ENCODE measurements at regions not wholly inside any gene's neighbourhood (a gene's known extent, or its start where the extent isn't known, plus 50 kb on each side); places are given as distances from the start of the nearest gene placed in this dataset.

DNA sequence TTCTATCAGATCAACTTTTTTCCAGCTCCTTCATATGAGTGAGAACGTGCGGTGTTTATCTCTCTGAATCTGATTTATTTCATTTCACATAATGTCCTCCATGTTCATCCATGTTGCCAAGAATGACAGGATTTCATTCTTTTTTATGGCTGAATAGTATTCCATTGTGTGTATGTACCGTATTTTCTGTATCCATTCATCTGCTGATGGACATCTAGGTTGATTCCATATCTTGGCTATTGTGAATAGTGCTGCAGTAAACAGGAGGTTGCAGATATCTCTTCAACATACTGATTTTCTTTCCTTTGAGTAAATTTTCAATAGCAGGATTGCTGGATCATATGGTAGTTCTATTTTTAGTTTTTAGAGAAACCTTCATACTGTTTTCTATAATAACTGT is 388.5 kb downstream of the DCDC2C start:
- H4K20me1 ChIP-seq (ENCODE audit: control insufficient read depth, insufficient read depth), result no peaks in the 10 kb centered on the region
- WGBS (ENCODE audit: insufficient coverage, insufficient replicate concordance, low lambda C conversion rate, missing lambda C conversion rate), result 29% methylated on average over 3 of the region's 3 CpGs

More for the DNA sequence above, 388.5 kb downstream of the DCDC2C start:
- CTCF ChIA-PET, result no interaction called here
- RAD21 ChIA-PET (ENCODE audit: unreplicated experiment), result no interaction called here
- Histone ChIP-seq H2AFZ (ENCODE audit: control insufficient read depth, low read depth, low read length) (no peak overlapping the region), H3K36me3 (ENCODE audit: control insufficient read depth in 2 of 2, insufficient read depth in 2 of 2, low read length in 1 of 2) (no peaks in the 10 kb centered on the region), H3K27ac (ENCODE audit: control insufficient read depth, insufficient read depth) (no peak overlapping the region), H3K9me3 (replicated peaks; ENCODE audit: control insufficient read depth, insufficient read depth, low read length) (no peaks in the 10 kb centered on the region), H3K27me3 (replicated peaks in 1 of 2; ENCODE audit: control insufficient read depth in 2 of 2, insufficient read depth in 2 of 2, low read length in 1 of 2) (no peaks in the 10 kb centered on the region), H3K4me2 (ENCODE audit: control insufficient read depth, insufficient read depth) (no peak overlapping the region), H3K4me3 (no peak overlapping the region), H3K9ac (ENCODE audit: control insufficient read depth, insufficient read depth, low read length) (no peak overlapping the region), H3K4me1 (ENCODE audit: control insufficient read depth, insufficient read depth, low read length) (no peaks in the 10 kb centered on the region), H3K79me2 (ENCODE audit: control insufficient read depth, insufficient read depth, low read length) (no peaks in the 10 kb centered on the region)
- no peak for FAIRE-seq
- no peak for TF ChIP-seq GABPA (IDR thresholded peaks at IDR 0.05; ENCODE audit: low read depth)
- TF ChIP-seq, protein P1, sequence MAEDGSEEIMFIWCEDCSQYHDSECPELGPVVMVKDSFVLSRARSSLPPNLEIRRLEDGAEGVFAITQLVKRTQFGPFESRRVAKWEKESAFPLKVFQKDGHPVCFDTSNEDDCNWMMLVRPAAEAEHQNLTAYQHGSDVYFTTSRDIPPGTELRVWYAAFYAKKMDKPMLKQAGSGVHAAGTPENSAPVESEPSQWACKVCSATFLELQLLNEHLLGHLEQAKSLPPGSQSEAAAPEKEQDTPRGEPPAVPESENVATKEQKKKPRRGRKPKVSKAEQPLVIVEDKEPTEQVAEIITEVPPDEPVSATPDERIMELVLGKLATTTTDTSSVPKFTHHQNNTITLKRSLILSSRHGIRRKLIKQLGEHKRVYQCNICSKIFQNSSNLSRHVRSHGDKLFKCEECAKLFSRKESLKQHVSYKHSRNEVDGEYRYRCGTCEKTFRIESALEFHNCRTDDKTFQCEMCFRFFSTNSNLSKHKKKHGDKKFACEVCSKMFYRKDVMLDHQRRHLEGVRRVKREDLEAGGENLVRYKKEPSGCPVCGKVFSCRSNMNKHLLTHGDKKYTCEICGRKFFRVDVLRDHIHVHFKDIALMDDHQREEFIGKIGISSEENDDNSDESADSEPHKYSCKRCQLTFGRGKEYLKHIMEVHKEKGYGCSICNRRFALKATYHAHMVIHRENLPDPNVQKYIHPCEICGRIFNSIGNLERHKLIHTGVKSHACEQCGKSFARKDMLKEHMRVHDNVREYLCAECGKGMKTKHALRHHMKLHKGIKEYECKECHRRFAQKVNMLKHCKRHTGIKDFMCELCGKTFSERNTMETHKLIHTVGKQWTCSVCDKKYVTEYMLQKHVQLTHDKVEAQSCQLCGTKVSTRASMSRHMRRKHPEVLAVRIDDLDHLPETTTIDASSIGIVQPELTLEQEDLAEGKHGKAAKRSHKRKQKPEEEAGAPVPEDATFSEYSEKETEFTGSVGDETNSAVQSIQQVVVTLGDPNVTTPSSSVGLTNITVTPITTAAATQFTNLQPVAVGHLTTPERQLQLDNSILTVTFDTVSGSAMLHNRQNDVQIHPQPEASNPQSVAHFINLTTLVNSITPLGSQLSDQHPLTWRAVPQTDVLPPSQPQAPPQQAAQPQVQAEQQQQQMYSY (CRISPR knock-in tag; IDR thresholded peaks at IDR 0.05), result no peak
- TF ChIP-seq, protein P2, sequence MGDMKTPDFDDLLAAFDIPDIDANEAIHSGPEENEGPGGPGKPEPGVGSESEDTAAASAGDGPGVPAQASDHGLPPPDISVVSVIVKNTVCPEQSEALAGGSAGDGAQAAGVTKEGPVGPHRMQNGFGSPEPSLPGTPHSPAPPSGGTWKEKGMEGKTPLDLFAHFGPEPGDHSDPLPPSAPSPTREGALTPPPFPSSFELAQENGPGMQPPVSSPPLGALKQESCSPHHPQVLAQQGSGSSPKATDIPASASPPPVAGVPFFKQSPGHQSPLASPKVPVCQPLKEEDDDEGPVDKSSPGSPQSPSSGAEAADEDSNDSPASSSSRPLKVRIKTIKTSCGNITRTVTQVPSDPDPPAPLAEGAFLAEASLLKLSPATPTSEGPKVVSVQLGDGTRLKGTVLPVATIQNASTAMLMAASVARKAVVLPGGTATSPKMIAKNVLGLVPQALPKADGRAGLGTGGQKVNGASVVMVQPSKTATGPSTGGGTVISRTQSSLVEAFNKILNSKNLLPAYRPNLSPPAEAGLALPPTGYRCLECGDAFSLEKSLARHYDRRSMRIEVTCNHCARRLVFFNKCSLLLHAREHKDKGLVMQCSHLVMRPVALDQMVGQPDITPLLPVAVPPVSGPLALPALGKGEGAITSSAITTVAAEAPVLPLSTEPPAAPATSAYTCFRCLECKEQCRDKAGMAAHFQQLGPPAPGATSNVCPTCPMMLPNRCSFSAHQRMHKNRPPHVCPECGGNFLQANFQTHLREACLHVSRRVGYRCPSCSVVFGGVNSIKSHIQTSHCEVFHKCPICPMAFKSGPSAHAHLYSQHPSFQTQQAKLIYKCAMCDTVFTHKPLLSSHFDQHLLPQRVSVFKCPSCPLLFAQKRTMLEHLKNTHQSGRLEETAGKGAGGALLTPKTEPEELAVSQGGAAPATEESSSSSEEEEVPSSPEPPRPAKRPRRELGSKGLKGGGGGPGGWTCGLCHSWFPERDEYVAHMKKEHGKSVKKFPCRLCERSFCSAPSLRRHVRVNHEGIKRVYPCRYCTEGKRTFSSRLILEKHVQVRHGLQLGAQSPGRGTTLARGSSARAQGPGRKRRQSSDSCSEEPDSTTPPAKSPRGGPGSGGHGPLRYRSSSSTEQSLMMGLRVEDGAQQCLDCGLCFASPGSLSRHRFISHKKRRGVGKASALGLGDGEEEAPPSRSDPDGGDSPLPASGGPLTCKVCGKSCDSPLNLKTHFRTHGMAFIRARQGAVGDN (IDR thresholded peaks at IDR 0.05), result no peak
- no peak for TF ChIP-seq ETV6 (conservative IDR thresholded peaks at IDR 0.05 in 1 of 2, IDR thresholded peaks at IDR 0.05 in 1 of 2; ENCODE audit: borderline replicate concordance in 1 of 2, low read depth in 1 of 2)
- TF ChIP-seq ZZZ3 (IDR thresholded peaks at IDR 0.05; ENCODE audit: control insufficient read depth, insufficient read length, low read depth), result no peak
- TF ChIP-seq SMAD1 (IDR thresholded peaks at IDR 0.05; ENCODE audit: low read depth, partially characterized antibody), result no peak
- no peak for TF ChIP-seq ESRRA (IDR thresholded peaks at IDR 0.05; ENCODE audit: low read length)
- TF ChIP-seq NR2C1 (IDR thresholded peaks at IDR 0.05), result no peak
- no peak for TF ChIP-seq SREBF1 (IDR thresholded peaks at IDR 0.05; ENCODE audit: low read length)
- no peak for TF ChIP-seq NRF1 (conservative IDR thresholded peaks at IDR 0.05; ENCODE audit: low read depth, low read length)
- no peak for TF ChIP-seq NFYA (IDR thresholded peaks at IDR 0.05; ENCODE audit: borderline replicate concordance, low read depth, low read length)
- no peak for TF ChIP-seq MEF2A (IDR thresholded peaks at IDR 0.05; ENCODE audit: insufficient read depth, low read depth, low read length)
- no peak for TF ChIP-seq SMAD5 (IDR thresholded peaks at IDR 0.05; ENCODE audit: low read depth)
- TF ChIP-seq, protein P3, sequence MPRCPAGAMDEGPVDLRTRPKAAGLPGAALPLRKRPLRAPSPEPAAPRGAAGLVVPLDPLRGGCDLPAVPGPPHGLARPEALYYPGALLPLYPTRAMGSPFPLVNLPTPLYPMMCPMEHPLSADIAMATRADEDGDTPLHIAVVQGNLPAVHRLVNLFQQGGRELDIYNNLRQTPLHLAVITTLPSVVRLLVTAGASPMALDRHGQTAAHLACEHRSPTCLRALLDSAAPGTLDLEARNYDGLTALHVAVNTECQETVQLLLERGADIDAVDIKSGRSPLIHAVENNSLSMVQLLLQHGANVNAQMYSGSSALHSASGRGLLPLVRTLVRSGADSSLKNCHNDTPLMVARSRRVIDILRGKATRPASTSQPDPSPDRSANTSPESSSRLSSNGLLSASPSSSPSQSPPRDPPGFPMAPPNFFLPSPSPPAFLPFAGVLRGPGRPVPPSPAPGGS (IDR thresholded peaks at IDR 0.05; ENCODE audit: borderline replicate concordance, insufficient read depth, low read depth, low read length, poor library complexity, severe bottlenecking), result no peak
- no peak for TF ChIP-seq ZNF384 (IDR thresholded peaks at IDR 0.05; ENCODE audit: borderline replicate concordance, low read depth, low read length)
- in situ Hi-C loops (cut with MboI), result no loop called here
- intact Hi-C loops (cut with micrococcal nuclease; ENCODE audit: unreplicated experiment), result no loop called here
- POLR2A ChIA-PET, result no interaction called here
- no peak for ATAC-seq
- DNase-seq (ENCODE audit: low read depth, low spot score), result no peak
- no TSS peak for BruUV-seq (replicated peaks)
- SMC1A ChIA-PET (ENCODE audit: uncharacterized antibody, unreplicated experiment), result no interaction called here

All from GM12878 (cell line).